GM19397 (cell line): ENCODE measurements at regions not wholly inside any gene's neighbourhood (a gene's known extent, or its start where the extent isn't known, plus 50 kb on each side); places are given as distances from the start of the nearest gene placed in this dataset.

Source experiments
- ATAC-seq: cut with Tn5 transposase; IDR thresholded peaks from one replicate; pipeline ENCODE4 v1.9.1; 2021; ENCODE audit warnings: mild to moderate bottlenecking, moderate library complexity; ENCODE audit not compliant: unreplicated experiment

DNA sequence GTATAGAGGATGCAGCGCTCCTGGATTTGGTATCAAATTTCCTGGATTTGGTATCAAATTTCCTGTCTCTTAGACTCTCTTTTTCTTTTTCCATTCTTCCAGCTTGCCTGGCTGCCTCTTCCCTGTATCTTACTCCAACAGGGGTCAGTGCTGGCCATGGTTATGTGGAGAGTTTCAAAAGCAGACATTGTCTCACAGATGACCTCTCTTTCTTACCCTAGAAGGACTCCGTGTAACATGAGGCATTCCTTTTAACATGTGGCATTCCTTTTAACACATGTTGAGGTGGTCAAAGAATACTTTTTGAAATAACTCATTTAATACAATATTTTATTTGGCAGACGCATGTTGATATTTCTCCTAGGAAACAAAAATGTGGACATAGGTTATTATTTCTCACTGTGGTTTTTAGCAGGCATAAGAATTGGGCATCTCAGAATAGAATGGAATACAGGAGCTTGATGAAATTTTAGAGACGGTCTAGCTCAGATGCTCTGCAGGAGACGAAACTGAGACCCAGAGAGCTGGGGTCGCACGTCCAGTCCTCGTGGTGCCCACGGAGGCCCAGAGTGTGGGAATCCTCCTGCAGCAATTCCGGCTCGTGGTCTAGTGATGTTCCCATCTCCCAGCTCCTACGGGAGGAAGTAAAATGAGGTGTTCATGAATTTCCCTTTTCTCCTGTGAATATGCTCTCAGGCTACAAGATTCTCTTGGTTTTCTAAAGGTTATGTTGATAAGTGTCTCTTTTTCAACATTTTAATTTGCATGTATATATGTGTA is 59.6 kb upstream of the PITRM1 start:
- no peak for ATAC-seq

DNA sequence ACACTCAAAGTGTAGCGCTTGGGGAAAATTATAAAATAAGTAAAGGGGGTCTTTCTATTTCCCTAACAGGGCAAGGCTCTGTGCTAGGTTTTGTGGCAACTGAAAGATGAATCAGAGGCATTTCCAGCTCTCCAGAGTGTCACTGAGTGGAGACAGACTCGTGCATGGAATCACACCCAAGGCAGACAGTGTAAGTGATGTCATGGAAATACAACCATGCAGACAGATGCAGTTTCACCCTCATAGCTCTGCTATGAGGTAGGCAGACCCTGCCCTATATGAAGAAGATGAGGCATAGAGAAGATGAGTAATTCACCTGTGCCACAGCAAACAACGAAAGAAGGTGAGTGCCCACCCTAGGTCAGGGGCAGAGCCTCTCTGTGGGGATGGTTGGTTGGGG is 57.2 kb upstream of the PITRM1 start:
- no peak for ATAC-seq

DNA sequence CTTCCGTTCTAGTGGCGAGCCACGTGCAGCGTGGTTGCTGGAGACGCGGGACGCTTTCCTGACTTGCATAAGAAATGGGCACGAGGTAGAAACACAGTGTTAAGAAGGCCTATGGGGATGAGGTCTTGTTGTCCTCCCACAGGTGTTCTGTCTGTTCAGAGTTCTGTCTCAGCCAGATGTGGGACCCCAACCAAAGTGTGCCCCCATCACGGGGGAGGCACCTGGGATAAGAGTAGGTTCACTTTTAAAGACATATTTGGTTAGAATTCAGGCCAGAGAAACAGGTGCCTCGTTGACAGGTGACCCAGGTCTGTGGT is 56.0 kb upstream of the PITRM1 start:
- ATAC-seq, result no peak

DNA sequence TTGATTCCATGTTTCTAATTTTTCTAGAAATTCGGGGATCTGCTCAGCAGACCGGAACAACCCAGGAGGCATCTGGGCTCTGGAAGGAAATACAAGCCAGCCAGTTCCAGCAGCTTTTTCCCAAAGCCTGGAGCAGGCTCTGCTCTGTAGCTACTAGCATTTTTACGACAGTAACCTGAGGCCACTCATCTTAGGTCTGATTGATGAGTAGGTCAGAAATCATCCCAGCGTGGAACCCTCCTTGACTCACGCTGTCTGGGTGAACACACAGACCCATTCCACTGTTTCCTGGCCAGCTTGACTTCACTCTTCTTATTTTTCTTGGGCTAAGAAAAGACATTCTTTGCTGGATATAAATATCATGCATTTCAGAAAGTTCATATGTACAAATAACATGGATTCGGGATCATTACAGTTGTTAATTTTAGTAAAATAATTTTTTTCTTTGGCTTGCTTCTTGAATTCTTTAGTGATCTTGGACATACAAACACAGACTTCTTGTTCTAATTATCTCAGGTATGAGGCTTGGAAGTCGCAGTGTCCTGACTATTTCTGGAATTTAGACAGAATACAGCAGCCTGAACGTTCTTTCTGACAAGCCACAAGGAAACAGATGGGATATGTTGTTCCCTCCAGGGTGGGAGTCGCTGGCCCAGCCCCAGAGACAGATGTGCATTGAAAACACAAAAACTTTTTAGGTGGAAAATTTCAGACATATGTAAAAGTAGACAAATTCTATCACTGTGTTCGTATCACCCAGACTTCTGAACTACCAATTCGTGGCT is 54.6 kb upstream of the PITRM1 start:
- no peak for ATAC-seq

DNA sequence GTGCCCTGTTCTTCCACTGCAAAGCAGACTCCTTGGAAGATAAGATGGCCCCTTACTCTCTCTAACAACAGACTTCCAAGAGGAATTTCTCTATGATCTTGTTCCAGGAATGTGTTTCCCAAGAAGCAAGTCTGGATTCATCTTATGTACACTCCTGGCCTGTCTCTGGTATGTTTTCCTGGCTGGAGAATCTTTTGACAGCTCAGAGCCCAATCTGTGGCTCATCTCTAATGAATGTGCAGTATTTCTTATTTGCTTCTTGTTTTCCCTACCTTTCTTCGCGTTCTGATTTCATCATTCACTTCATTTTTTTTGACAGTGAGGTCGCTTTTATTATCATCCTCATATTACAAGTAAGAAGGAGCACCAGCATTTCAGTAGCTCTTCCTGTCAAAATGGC is 53.0 kb upstream of the PITRM1 start:
- no peak for ATAC-seq

DNA sequence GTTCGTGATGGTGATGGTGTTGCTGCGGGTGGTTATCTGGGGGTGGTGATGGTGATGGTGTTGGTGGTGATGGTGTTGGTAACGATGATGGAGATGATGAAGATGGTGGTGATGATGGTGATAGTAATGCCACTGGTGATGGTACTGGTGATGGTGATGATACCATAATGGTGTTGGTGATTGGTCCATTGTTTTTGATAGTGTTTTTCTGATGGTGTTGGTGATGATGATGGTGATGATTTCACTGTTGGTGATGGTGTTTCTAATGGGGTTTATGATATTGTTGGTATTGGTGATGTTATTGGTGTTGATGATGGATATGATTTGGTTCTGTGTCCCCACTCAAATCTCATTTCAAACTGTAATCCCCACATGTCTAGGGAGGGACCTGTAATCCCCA is 51.7 kb upstream of the PITRM1 start:
- no peak for ATAC-seq

DNA sequence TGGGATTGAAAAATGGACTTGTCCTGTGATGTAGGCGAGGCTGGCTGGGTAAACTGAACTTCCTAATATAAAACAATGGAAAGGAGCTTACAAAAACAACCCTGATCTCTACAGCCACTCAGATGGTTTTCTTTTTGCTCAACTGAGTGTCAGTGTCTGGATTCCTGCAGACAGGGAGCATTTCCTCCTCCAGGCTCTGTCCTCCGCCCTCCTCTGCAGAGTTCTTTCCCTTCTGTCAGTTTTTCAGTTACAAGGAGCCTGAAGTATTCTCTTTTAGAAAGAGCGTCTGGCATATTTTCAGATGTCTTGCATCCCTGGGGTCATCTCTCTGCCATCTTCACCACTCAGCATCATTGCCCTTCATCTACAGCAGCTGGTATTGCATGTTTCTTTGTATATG is 50.0 kb upstream of the PITRM1 start:
- no peak for ATAC-seq
